Fibroblast of lung (primary cell): ENCODE measurements at regions not wholly inside any gene's neighbourhood (a gene's known extent, or its start where the extent isn't known, plus 50 kb on each side); places are given as distances from the start of the nearest gene placed in this dataset.

Experiments
- DNase-seq, 2 donors: peaks; one replicate each; pipeline versions ENCODE4 v3.0.0 to v3.0.0-alpha.2; 2010; ENCODE audit warnings: low read depth in 2 of 2
- H2AFZ ChIP-seq: 2 replicates; pipeline ENCODE4 v1.5.1; 2012; ENCODE audit warnings: low read length, control low read depth, inconsistent platforms
- H3K27ac ChIP-seq: 2 replicates; pipeline ENCODE4 v1.5.1; 2011; ENCODE audit warnings: low read length, control low read depth; ENCODE audit not compliant: insufficient read depth
- H3K27me3 ChIP-seq: 2 replicates; pipeline ENCODE4 v1.5.1; 2011; ENCODE audit warnings: mild to moderate bottlenecking, low read length; ENCODE audit not compliant: control insufficient read depth, insufficient read depth
- H3K36me3 ChIP-seq: 2 replicates; pipeline ENCODE4 v1.5.1; 2011; ENCODE audit warnings: low read length; ENCODE audit not compliant: control insufficient read depth, insufficient read depth
- H3K4me1 ChIP-seq: 2 replicates; pipeline ENCODE4 v1.5.1; 2011; ENCODE audit warnings: low read length; ENCODE audit not compliant: control insufficient read depth, insufficient read depth; ENCODE audit errors: extremely low read depth
- H3K4me2 ChIP-seq: 2 replicates; pipeline ENCODE4 v1.5.1; 2011; ENCODE audit warnings: low read length, control low read depth; ENCODE audit not compliant: insufficient read depth; ENCODE audit errors: extremely low read depth
- H3K4me3 ChIP-seq, 4 experiments: fragments of 200-600 bp in 1 of 4; sonication (generic) in 1 of 4; replicated peaks in 1 of 4; 2 replicates each; pipeline ENCODE4 v1.5.1; 2011 to 2016; ENCODE audit warnings: low read length in 4 of 4, low read depth in 3 of 4, mild to moderate bottlenecking in 3 of 4, control low read depth in 2 of 4, inconsistent platforms in 1 of 4, mixed read lengths in 1 of 4; ENCODE audit not compliant: insufficient read depth in 1 of 4; ENCODE audit errors: control extremely low read depth in 1 of 4
- H3K79me2 ChIP-seq: 2 replicates; pipeline ENCODE4 v1.5.1; 2012; ENCODE audit warnings: mild to moderate bottlenecking, low read length, inconsistent platforms; ENCODE audit not compliant: control insufficient read depth, insufficient read depth
- H3K9ac ChIP-seq: 2 replicates; pipeline ENCODE4 v1.5.1; 2011; ENCODE audit warnings: mild to moderate bottlenecking, low read length, control low read depth; ENCODE audit not compliant: insufficient read depth
- H3K9me3 ChIP-seq: 2 replicates; pipeline ENCODE4 v1.5.1; 2012; ENCODE audit warnings: low read depth, low read length; ENCODE audit not compliant: control insufficient read depth, insufficient read depth
- H4K20me1 ChIP-seq: 2 replicates; pipeline ENCODE4 v1.5.1; 2011; ENCODE audit warnings: low read length; ENCODE audit not compliant: control insufficient read depth, insufficient read depth; ENCODE audit errors: extremely low read depth
- CTCF ChIP-seq, 2 donors: IDR thresholded peaks in 1 of 2; conservative IDR thresholded peaks in 1 of 2; 1 replicate in 1 of 2; 2 replicates in 1 of 2; pipeline ENCODE4 v1.5.1; 2011 to 2012; ENCODE audit warnings: low read length in 2 of 2, control low read depth in 1 of 2, inconsistent platforms in 1 of 2, low read depth in 1 of 2, mild to moderate bottlenecking in 1 of 2
- EZH2 ChIP-seq: IDR thresholded peaks from 2 replicates; pipeline ENCODE4 v1.5.1; 2012; ENCODE audit warnings: low read length, control low read depth, mild to moderate bottlenecking; ENCODE audit errors: missing control alignments

GRCh38 chr12:77228376-77228775 lies 163.0 kb upstream of the E2F7 start:
- Histone ChIP-seq H3K27me3 (no peaks in the 10 kb centered on the region), H3K4me3 (no peak overlapping the region), H3K9me3 (no peaks in the 10 kb centered on the region), H3K27ac (no peak overlapping the region), H4K20me1 (no peaks in the 10 kb centered on the region), H3K4me2 (no peak overlapping the region), H2AFZ (no peak overlapping the region), H3K4me1 (peaks cover 2% of the 10 kb centered on the region), H3K79me2 (no peaks in the 10 kb centered on the region), H3K9ac (no peak overlapping the region), H3K36me3 (no peaks in the 10 kb centered on the region)
- TF ChIP-seq CTCF (conservative IDR thresholded peaks at IDR 0.05 in 1 of 2, IDR thresholded peaks at IDR 0.05 in 1 of 2; ENCODE audit: low read depth in 1 of 2, low read length in 2 of 2) (no peak), EZH2 (no peak)
- DNase-seq = no peak

GRCh38 chr12:77226368-77226767 lies 161.0 kb upstream of the E2F7 start:
- H3K36me3 ChIP-seq = no peaks in the 10 kb centered on the region
- no peak overlapping the region for H3K27ac ChIP-seq
- H3K9ac ChIP-seq = no peak overlapping the region
- no peaks in the 10 kb centered on the region for H3K4me1 ChIP-seq
- H2AFZ ChIP-seq = no peak overlapping the region
- no peaks in the 10 kb centered on the region for H4K20me1 ChIP-seq
- DNase-seq = no peak
- H3K4me3 ChIP-seq = no peak overlapping the region
- no peak for TF ChIP-seq CTCF (conservative IDR thresholded peaks at IDR 0.05 in 1 of 2, IDR thresholded peaks at IDR 0.05 in 1 of 2; ENCODE audit: low read depth in 1 of 2, low read length in 2 of 2)
- no peak for TF ChIP-seq EZH2
- no peaks in the 10 kb centered on the region for H3K27me3 ChIP-seq
- no peaks in the 10 kb centered on the region for H3K79me2 ChIP-seq
- no peak overlapping the region for H3K4me2 ChIP-seq
- H3K9me3 ChIP-seq = no peaks in the 10 kb centered on the region

- Histone ChIP-seq H3K9me3 (no peaks in the 10 kb centered on the region), H3K9ac (no peak overlapping the region), H3K36me3 (no peaks in the 10 kb centered on the region), H4K20me1 (no peaks in the 10 kb centered on the region), H2AFZ (no peak overlapping the region), H3K27me3 (no peaks in the 10 kb centered on the region), H3K79me2 (no peaks in the 10 kb centered on the region), H3K27ac (no peak overlapping the region), H3K4me2 (no peak overlapping the region), H3K4me1 (no peaks in the 10 kb centered on the region), H3K4me3 (no peak overlapping the region)
- TF ChIP-seq CTCF (conservative IDR thresholded peaks at IDR 0.05 in 1 of 2, IDR thresholded peaks at IDR 0.05 in 1 of 2; ENCODE audit: low read depth in 1 of 2, low read length in 2 of 2) (no peak), EZH2 (no peak)
- DNase-seq = no peak
Measured at GRCh38 chr12:77225373-77225772, 160.0 kb upstream of the E2F7 start.
